Esophagus squamous epithelium (tissue), 4 donors: ENCODE measurements at regions not wholly inside any gene's neighbourhood (a gene's known extent, or its start where the extent isn't known, plus 50 kb on each side); places are given as distances from the start of the nearest gene placed in this dataset.

Source experiments
- CTCF ChIP-seq, 6 experiments: fragments of 450-650 bp in 4 of 6; fragments of 200-600 bp in 2 of 6; sonication (generic) in 2 of 6; IDR thresholded peaks; one replicate each; pipeline ENCODE4 v1.5.1; 2016 to 2019; ENCODE audit warnings: antibody characterized with exemption in 6 of 6, mild to moderate bottlenecking in 4 of 6, moderate library complexity in 4 of 6
- POLR2A ChIP-seq, 4 donors: fragments of 450-650 bp; IDR thresholded peaks; one replicate each; pipeline ENCODE4 v1.6.1; 2017; ENCODE audit warnings: antibody characterized with exemption in 4 of 4, mild to moderate bottlenecking in 4 of 4, moderate library complexity in 3 of 4

DNA sequence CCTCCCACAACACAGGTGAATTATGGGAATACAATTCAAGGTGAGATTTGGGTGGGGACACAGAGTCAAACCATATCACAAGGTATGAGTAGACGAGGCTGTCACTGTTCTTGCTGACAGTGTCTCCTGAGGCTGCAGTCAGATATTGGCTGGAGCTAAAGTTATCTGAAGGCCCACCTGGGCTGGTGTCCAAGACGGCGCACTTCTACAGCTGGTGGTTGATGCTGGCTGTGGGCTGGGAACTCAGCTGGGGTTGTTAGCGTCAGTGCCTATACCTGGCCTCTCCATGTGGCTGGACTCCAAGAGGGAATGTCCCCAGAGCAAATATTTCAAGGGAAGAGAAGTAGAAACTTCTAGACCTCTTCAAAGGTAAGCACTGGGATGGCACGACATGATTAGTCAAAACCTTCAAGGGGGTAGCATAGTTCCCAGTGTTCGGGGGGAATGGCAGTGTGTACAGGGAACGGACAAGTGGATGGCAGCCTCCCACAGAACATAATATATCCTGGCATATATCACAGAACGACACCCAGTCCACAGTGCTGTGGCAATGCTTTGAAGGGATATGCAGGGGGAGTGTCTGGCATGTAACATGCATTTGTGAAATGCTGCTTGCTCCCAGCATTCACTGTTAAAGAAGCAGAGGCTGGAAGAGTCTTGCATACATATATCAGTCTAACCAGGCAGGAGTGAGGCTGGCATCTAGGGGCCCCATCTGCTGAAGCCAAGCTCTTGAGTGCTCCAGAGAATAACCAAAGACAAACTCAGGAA is 126.7 kb upstream of the RFLNA start:
- no peak for TF ChIP-seq CTCF (IDR thresholded peaks at IDR 0.05)
- TF ChIP-seq POLR2A (IDR thresholded peaks at IDR 0.05) = no peak
